MM.1S (cell line): ENCODE measurements at regions not wholly inside any gene's neighbourhood (a gene's known extent, or its start where the extent isn't known, plus 50 kb on each side); places are given as distances from the start of the nearest gene placed in this dataset.
"Not testable (repeated sequence)": the region's sequence is repeated elsewhere in the genome, so short reads cannot be mapped to it uniquely, and the experiment has no call there.

Source experiments
- CTCF ChIP-seq: fragments of 300-600 bp; sonication (generic); IDR thresholded peaks from 2 replicates; pipeline ENCODE4 v1.5.1; 2016; ENCODE audit warnings: antibody characterized with exemption, low read length, mixed read lengths
- EZH2 ChIP-seq: fragments of 300-600 bp; sonication (generic); optimal IDR thresholded peaks from 2 replicates; pipeline ENCODE3; 2017; ENCODE audit warnings: low read depth, mild to moderate bottlenecking, antibody characterized with exemption, low read length, mixed read lengths

- TF ChIP-seq CTCF, EZH2: not testable (repeated sequence)
Measured at GRCh38 chr3:78344267-78344666, 1304.4 kb downstream of the ROBO2 start.
